NOMO-1 treated with DMSO at 0.1 percent for 48 hours (cell line): ENCODE measurements at regions not wholly inside any gene's neighbourhood (a gene's known extent, or its start where the extent isn't known, plus 50 kb on each side); places are given as distances from the start of the nearest gene placed in this dataset.
"Not testable (repeated sequence)": the region's sequence is repeated elsewhere in the genome, so short reads cannot be mapped to it uniquely, and the experiment has no call there.

Experiments used
- DNase-seq: peaks from one replicate; lab custom pipeline; 2025; ENCODE audit not compliant: unreplicated experiment; lab: John Stamatoyannopoulos, UW

GRCh38 chr4:18159117-18159912 is 137.8 kb upstream of the LCORL start:
- not testable (repeated sequence) for DNase-seq

- no peak for DNase-seq
Observed at GRCh38 chr4:18155067-18156041, 133.8 kb upstream of the LCORL start.

- no peak for DNase-seq
Observed at GRCh38 chr4:18138076-18138665, 116.6 kb upstream of the LCORL start.

- no peak for DNase-seq
Observed at GRCh38 chr4:18134111-18134510, 112.6 kb upstream of the LCORL start.

GRCh38 chr4:18130256-18130655 is 108.7 kb upstream of the LCORL start:
- no peak for DNase-seq

GRCh38 chr4:18128241-18128640 is 106.7 kb upstream of the LCORL start:
- DNase-seq: no peak

- no peak for DNase-seq
Observed at GRCh38 chr4:18127030-18127429, 105.5 kb upstream of the LCORL start.

GRCh38 chr4:18113710-18114331 is 92.3 kb upstream of the LCORL start:
- DNase-seq: no peak

GRCh38 chr4:18111081-18111480 is 89.5 kb upstream of the LCORL start:
- no peak for DNase-seq

GRCh38 chr4:18110099-18110498 is 88.5 kb upstream of the LCORL start:
- no peak for DNase-seq

GRCh38 chr4:18109676-18110075 is 88.1 kb upstream of the LCORL start:
- no peak for DNase-seq

- DNase-seq: not testable (repeated sequence)
Observed at GRCh38 chr4:18107848-18108528, 86.4 kb upstream of the LCORL start.

- no peak for DNase-seq
Observed at GRCh38 chr4:18106620-18107019, 85.1 kb upstream of the LCORL start.

- no peak for DNase-seq
Observed at GRCh38 chr4:18105030-18106011, 83.8 kb upstream of the LCORL start.

GRCh38 chr4:18103876-18104605 is 82.5 kb upstream of the LCORL start:
- DNase-seq: no peak

GRCh38 chr4:18100657-18101056 is 79.1 kb upstream of the LCORL start:
- DNase-seq: no peak

GRCh38 chr4:18090447-18090846 is 68.9 kb upstream of the LCORL start:
- DNase-seq: not testable (repeated sequence)

- no peak for DNase-seq
Observed at GRCh38 chr4:18082236-18082635, 60.7 kb upstream of the LCORL start.

- DNase-seq: no peak
Observed at GRCh38 chr4:18081708-18082107, 60.2 kb upstream of the LCORL start.
